Hepatocyte (in vitro differentiated cells): ENCODE measurements at regions not wholly inside any gene's neighbourhood (a gene's known extent, or its start where the extent isn't known, plus 50 kb on each side); places are given as distances from the start of the nearest gene placed in this dataset.

Experiments used
- CTCF ChIP-seq: fragments of 200-600 bp; sonication (generic); IDR thresholded peaks from 2 replicates; pipeline ENCODE4 v1.5.1; 2016; ENCODE audit warnings: antibody characterized with exemption, mild to moderate bottlenecking; ENCODE audit not compliant: poor library complexity
- EZH2 ChIP-seq: fragments of 200-600 bp; sonication (generic); IDR thresholded peaks from 2 replicates; pipeline ENCODE4 v1.6.1; 2016; ENCODE audit warnings: antibody characterized with exemption, mild to moderate bottlenecking, borderline replicate concordance

- TF ChIP-seq CTCF = no peak
- TF ChIP-seq EZH2 = no peak
These were observed 115.1 kb upstream of the KIF2A start for GRCh38 chr5:62190931-62191330.
